ENCODE measurements at regions not wholly inside any gene's neighbourhood (a gene's known extent, or its start where the extent isn't known, plus 50 kb on each side); places are given as distances from the start of the nearest gene placed in this dataset.

DNA sequence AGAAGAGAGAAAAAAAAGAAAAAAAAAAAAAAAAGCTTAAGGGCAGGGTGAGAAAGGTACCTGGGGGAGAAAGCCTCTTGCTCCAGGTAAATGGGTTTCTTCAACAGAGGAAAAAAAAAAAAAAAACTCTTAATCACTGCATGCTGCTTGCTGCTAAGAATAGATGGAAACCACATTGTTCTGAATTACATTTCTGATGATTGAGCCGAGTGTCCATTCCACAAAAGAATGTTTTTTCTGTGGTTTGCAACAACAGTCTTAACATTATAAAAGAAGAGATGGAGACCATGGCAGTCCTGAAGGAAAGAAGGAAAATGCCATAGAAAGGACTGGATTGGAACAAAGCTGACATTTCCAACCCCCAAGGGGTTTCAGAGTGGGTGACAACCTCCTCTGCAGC, 1312.7 kb downstream of the SLITRK1 start (continued):
- TF ChIP-seq, protein P1, sequence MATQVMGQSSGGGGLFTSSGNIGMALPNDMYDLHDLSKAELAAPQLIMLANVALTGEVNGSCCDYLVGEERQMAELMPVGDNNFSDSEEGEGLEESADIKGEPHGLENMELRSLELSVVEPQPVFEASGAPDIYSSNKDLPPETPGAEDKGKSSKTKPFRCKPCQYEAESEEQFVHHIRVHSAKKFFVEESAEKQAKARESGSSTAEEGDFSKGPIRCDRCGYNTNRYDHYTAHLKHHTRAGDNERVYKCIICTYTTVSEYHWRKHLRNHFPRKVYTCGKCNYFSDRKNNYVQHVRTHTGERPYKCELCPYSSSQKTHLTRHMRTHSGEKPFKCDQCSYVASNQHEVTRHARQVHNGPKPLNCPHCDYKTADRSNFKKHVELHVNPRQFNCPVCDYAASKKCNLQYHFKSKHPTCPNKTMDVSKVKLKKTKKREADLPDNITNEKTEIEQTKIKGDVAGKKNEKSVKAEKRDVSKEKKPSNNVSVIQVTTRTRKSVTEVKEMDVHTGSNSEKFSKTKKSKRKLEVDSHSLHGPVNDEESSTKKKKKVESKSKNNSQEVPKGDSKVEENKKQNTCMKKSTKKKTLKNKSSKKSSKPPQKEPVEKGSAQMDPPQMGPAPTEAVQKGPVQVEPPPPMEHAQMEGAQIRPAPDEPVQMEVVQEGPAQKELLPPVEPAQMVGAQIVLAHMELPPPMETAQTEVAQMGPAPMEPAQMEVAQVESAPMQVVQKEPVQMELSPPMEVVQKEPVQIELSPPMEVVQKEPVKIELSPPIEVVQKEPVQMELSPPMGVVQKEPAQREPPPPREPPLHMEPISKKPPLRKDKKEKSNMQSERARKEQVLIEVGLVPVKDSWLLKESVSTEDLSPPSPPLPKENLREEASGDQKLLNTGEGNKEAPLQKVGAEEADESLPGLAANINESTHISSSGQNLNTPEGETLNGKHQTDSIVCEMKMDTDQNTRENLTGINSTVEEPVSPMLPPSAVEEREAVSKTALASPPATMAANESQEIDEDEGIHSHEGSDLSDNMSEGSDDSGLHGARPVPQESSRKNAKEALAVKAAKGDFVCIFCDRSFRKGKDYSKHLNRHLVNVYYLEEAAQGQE (IDR thresholded peaks at IDR 0.05) = no peak

DNA sequence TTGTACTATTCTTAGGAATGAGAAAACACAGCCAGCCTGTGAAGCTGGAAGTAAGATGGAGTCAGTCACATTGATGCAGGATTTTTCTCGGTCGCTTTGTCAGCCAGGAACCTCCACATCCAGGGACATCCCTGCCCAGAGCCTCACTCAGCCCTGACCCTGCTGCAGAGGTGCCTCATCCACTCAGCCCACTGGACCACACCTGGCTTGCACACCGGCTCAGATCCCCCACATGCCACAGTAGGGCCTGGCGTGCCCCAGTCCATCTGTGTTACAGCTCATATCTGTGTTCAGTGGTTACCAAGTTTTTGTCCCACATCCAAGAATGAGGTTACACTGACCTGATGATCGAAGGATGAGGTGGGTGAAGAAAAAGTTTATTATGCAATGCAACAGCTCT, 1315.4 kb downstream of the SLITRK1 start:
- H3K4me3 ChIP-seq (ENCODE audit: low read depth in 1 of 3, low read length in 3 of 3) = no peak overlapping the region
- 83% methylated on average over 5 of the region's 5 CpGs for WGBS
- H3K27ac ChIP-seq (ENCODE audit: low read depth in 1 of 2, low read length in 2 of 2) = no peak overlapping the region
- H3K9ac ChIP-seq (ENCODE audit: low read depth in 1 of 2, low read length in 2 of 2) = no peak overlapping the region
- no peaks in the 10 kb centered on the region for H3K27me3 ChIP-seq (ENCODE audit: control insufficient read depth in 4 of 4, insufficient read depth in 4 of 4, low read length in 3 of 4)
- no peaks in the 10 kb centered on the region for H3K36me3 ChIP-seq (ENCODE audit: control insufficient read depth in 4 of 4, insufficient read depth in 3 of 4, low read depth in 1 of 4, low read length in 3 of 4)
- H3K9me3 ChIP-seq (ENCODE audit: control insufficient read depth in 4 of 4, low read length in 3 of 4) = no peaks in the 10 kb centered on the region
- DNase-seq (ENCODE audit: low spot score) = no peak
- TF ChIP-seq, protein P2, sequence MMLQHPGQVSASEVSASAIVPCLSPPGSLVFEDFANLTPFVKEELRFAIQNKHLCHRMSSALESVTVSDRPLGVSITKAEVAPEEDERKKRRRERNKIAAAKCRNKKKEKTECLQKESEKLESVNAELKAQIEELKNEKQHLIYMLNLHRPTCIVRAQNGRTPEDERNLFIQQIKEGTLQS (IDR thresholded peaks at IDR 0.05) = no peak
- TF ChIP-seq, protein P3, sequence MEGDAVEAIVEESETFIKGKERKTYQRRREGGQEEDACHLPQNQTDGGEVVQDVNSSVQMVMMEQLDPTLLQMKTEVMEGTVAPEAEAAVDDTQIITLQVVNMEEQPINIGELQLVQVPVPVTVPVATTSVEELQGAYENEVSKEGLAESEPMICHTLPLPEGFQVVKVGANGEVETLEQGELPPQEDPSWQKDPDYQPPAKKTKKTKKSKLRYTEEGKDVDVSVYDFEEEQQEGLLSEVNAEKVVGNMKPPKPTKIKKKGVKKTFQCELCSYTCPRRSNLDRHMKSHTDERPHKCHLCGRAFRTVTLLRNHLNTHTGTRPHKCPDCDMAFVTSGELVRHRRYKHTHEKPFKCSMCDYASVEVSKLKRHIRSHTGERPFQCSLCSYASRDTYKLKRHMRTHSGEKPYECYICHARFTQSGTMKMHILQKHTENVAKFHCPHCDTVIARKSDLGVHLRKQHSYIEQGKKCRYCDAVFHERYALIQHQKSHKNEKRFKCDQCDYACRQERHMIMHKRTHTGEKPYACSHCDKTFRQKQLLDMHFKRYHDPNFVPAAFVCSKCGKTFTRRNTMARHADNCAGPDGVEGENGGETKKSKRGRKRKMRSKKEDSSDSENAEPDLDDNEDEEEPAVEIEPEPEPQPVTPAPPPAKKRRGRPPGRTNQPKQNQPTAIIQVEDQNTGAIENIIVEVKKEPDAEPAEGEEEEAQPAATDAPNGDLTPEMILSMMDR (IDR thresholded peaks at IDR 0.05; ENCODE audit: low read depth, low read length, missing input control) = no peak
- TF ChIP-seq, protein P4, sequence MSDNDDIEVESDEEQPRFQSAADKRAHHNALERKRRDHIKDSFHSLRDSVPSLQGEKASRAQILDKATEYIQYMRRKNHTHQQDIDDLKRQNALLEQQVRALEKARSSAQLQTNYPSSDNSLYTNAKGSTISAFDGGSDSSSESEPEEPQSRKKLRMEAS (IDR thresholded peaks at IDR 0.05) = no peak
- TF ChIP-seq SP1 (IDR thresholded peaks at IDR 0.05) (no peak), TAF1 (conservative IDR thresholded peaks at IDR 0.05) (no peak), JUND (IDR thresholded peaks at IDR 0.05) (no peak), FOXA1 (IDR thresholded peaks at IDR 0.05) (no peak), NR2F2 (IDR thresholded peaks at IDR 0.05) (no peak), RXRA (IDR thresholded peaks at IDR 0.05) (no peak), RAD21 (IDR thresholded peaks at IDR 0.05) (no peak), EGR1 (IDR thresholded peaks at IDR 0.05; ENCODE audit: low read depth in 2 of 2) (no peak), GABPA (IDR thresholded peaks at IDR 0.05 in 1 of 2, conservative IDR thresholded peaks at IDR 0.05 in 1 of 2) (no peak)
- TF ChIP-seq, protein P5, sequence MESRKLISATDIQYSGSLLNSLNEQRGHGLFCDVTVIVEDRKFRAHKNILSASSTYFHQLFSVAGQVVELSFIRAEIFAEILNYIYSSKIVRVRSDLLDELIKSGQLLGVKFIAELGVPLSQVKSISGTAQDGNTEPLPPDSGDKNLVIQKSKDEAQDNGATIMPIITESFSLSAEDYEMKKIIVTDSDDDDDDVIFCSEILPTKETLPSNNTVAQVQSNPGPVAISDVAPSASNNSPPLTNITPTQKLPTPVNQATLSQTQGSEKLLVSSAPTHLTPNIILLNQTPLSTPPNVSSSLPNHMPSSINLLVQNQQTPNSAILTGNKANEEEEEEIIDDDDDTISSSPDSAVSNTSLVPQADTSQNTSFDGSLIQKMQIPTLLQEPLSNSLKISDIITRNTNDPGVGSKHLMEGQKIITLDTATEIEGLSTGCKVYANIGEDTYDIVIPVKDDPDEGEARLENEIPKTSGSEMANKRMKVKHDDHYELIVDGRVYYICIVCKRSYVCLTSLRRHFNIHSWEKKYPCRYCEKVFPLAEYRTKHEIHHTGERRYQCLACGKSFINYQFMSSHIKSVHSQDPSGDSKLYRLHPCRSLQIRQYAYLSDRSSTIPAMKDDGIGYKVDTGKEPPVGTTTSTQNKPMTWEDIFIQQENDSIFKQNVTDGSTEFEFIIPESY (IDR thresholded peaks at IDR 0.05) = no peak
- no peaks in the 10 kb centered on the region for H3K4me1 ChIP-seq (ENCODE audit: control insufficient read depth in 4 of 4, insufficient read depth in 4 of 4, low read length in 3 of 4)

DNA sequence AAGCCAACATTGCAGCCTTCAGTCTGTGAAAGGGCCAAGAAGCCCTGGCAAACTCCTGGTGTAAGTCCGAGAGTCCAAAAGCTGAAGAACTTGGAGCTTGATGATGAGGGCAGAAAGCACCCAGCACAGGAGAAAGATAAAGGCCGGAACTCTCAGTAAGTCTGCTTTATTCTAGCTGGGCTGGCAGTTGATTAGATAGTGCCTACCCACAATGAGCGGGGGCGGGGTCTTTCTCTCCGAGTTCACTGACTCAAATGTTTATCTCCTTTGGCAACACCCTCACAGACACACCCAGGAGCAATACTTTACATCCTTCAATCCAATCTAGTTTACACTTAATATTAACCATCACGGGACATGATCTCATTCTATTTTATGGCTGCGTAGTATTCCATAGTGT, 1317.1 kb downstream of the SLITRK1 start:
- H3K27me3 ChIP-seq (ENCODE audit: control insufficient read depth in 4 of 4, insufficient read depth in 4 of 4, low read length in 3 of 4) = no peaks in the 10 kb centered on the region
- H3K4me3 ChIP-seq (ENCODE audit: low read depth in 1 of 3, low read length in 3 of 3) = no peak overlapping the region
- no peak for DNase-seq (ENCODE audit: low spot score)
- no peak overlapping the region for H3K27ac ChIP-seq (ENCODE audit: low read depth in 1 of 2, low read length in 2 of 2)
- H3K4me1 ChIP-seq (ENCODE audit: control insufficient read depth in 4 of 4, insufficient read depth in 4 of 4, low read length in 3 of 4) = no peaks in the 10 kb centered on the region
- no peaks in the 10 kb centered on the region for H3K36me3 ChIP-seq (ENCODE audit: control insufficient read depth in 4 of 4, insufficient read depth in 3 of 4, low read depth in 1 of 4, low read length in 3 of 4)
- H3K9me3 ChIP-seq (ENCODE audit: control insufficient read depth in 4 of 4, low read length in 3 of 4) = no peaks in the 10 kb centered on the region
- H3K9ac ChIP-seq (ENCODE audit: low read depth in 1 of 2, low read length in 2 of 2) = no peak overlapping the region
- 71% methylated on average over 7 of the region's 7 CpGs for WGBS
- TF ChIP-seq FOXA2 (IDR thresholded peaks at IDR 0.05) (no peak), RAD21 (IDR thresholded peaks at IDR 0.05) (no peak), HNF4A (conservative IDR thresholded peaks at IDR 0.05) (no peak), HNF4G (IDR thresholded peaks at IDR 0.05) (no peak), RXRA (IDR thresholded peaks at IDR 0.05) (no peak), FOXA1 (IDR thresholded peaks at IDR 0.05) (no peak), GABPA (IDR thresholded peaks at IDR 0.05 in 1 of 2, conservative IDR thresholded peaks at IDR 0.05 in 1 of 2) (no peak), YY1 (IDR thresholded peaks at IDR 0.05) (no peak), SP1 (IDR thresholded peaks at IDR 0.05) (no peak), EGR1 (IDR thresholded peaks at IDR 0.05; ENCODE audit: low read depth in 2 of 2) (no peak), NR2F2 (IDR thresholded peaks at IDR 0.05) (no peak)
- TF ChIP-seq, protein P2 (IDR thresholded peaks at IDR 0.05) = no peak
- TF ChIP-seq, protein P4 (IDR thresholded peaks at IDR 0.05) = no peak
- TF ChIP-seq, protein P1 (IDR thresholded peaks at IDR 0.05) = no peak
